ENCODE measurements at regions not wholly inside any gene's neighbourhood (a gene's known extent, or its start where the extent isn't known, plus 50 kb on each side); places are given as distances from the start of the nearest gene placed in this dataset.

GRCh38 chr1:5522531-5523145 is 469.6 kb downstream of the NPHP4 start:
- no peak for DNase-seq (ENCODE audit: low spot score)

DNA sequence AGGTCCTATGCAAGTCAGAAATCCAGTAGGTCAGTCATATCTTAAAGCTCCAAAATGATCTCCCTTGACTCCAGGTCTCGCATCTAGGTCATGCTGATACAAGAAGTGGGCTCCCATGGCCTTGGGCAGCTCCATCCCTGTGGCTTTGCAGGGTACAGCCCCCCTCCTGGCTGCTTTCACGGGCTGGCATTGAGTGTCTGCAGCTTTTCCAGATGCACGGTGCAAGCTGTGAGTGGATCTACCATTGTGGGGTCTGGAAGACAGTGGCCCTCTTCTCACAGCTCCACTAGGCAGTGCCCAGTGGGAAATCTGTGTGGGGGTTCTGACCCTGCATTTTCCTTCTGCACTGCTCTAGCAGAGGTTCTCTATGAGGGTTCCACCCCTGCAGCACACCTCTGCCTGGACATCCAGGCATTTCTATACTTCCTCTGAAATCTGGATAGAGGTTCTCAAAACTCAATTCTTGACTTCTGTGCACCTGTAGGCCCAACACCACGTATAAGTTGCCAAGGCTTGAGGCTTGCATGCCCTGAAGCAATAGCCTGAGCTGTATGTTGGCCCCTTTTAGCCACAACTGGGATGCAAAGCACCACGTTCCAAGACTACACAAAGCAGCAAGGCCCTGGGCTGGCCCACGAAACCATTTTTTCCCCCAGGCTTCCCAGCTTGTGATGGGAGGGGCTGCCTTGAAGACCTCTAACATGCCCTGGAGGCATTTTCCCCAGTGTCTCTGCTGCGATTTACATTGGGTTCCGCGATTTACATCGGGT is 472.7 kb downstream of the NPHP4 start:
- no peak for DNase-seq (ENCODE audit: low spot score)

DNA sequence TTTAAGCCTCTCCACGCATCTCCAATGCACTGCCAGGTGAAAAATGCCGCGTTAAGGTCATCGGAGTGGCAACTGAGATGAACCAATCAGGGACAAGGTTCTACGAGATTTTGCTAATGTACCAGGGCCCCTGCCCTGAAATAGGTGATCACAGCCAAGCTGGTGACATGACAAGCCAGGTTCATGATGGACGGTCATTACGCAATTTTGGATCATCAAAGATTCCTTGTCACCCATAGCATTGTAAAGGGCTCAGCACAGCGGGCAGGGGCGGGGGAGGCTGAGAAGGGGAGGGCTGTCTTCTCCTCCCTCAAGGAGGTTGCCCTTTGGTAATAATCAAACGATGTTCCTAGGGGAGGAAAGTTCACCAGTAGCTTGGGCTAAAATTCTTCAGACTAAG is 475.5 kb downstream of the NPHP4 start:
- no peak for DNase-seq (ENCODE audit: low spot score)

- no peak for DNase-seq (ENCODE audit: low spot score)
These were observed 476.7 kb downstream of the NPHP4 start for GRCh38 chr1:5515501-5515900.

GRCh38 chr1:5514527-5515183 is 477.6 kb downstream of the NPHP4 start:
- DNase-seq (ENCODE audit: low spot score): peak; percentile 20

DNA sequence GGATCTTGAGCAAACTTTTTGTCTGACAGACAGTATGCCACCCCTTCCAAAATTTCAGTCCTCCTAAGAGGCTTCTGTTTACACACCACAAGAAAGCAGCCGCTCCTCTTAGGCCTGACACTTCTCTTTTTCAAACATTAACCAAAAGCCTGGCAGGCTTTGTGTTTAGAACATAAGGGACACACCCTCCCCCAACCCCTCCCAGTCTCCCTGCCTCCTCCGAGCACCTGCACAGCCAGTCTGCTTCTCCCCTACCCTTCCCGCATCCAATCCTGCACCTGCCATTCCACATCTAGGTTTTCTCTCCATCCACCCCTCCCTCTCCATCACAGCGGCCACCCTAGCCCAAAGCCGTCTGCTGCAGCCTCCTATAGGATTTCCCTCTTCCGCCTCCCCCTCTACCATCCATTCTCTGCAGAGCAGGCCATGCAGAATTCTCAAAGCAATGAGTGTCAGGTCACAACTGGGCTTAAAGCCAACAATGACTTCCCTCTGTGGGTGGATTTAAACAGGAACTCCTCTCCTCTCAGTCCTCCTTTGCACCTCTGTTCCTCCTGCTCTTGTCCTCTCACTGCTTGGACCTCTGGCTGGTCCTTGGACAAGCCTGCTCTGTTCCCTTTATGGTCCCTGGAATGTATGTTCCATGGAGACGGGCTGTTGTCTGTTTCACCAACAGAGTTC is 478.2 kb downstream of the NPHP4 start:
- no peak for DNase-seq (ENCODE audit: low spot score)

DNA sequence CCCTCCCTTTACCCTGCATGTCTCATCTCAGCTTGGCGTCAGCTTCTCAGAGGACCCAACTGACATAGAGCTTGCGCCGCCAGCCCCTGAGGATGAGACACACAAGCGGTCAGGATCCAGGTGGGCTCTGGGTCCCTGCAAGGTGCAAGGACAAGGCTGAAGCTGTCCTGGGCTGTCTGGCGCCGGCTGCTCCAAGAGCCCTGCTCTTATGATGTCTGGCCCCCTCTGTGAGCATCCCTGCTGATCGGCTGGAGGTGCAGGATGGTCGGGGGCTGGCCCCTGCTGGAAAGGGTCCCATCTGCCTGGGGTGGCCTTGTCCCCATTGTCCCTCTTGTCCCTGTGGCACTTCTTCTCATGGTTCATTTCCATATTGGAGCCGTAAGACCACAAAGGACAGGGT is 479.0 kb downstream of the NPHP4 start:
- DNase-seq (ENCODE audit: low spot score): no peak

DNA sequence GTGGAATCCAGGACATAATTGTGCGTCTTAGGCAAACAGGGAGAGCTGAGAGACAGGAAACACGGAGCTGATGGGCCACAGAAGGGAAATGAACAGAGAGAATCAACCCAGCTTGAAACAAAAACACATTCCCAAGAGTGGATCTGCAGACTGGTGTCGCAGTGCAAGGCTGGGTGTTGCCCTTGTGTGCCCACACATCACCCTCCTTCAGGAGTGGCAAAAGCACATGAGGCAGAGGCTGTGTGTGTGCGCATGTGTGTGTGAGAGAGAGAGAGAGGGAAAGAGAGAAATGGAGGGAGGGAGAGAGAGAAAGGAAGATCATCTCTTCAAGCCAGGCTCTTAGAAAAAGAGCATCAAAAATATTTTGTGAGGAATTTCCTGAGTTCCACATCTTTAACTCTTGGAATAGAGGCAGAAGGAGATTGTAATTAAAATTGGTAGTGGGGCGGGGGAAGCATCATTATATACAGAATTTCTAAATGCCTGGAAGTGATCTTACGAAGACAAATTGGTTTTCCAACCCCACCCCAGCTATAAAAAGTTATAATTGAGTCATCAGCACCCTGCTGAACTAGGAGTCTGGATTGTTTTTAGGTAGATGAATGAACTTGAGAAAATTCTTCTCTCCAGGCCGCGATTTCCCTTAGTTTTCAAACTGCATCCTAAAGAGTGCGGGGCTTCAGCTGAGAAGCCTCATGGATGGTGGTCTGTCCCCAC is 480.7 kb downstream of the NPHP4 start:
- no peak for DNase-seq (ENCODE audit: low spot score)

DNA sequence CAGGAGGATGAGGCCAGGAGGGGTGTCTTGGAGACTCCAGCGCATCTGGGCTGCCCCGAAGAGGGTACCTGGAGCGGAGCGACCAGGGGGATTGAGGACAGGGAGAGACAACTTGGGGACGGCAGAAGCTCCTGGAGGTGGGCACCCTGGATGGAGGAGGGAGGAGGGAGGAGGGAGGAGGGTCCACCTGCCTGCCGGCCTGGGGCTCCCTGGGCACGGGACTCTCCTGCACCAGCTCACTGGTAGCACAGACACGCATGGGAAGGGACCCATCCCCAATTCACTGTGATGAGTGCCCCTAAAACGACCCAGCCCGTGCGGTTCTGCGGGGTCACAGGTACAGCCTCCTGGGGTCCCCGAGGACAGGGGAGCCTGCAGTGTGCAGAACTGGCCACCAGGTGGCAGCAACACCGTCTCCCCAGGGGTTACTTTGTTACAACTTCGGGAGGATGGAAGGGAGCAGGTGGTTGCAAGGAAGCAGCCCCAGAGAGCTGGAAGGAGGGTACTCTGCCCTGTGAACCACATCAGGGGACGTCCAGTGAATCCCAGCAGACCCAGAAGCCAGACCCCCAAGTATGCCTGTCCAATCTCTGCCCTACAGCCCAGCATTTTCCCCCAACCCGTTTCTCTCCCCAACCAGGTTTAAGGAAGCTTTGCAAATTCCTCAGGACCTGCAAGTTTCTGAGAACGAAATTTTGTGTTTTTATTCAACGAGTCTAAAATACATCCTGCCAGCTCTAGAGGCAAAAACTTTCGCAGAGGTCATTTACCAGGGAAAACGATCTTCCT is 482.4 kb downstream of the NPHP4 start:
- peak; percentile 19 for DNase-seq (ENCODE audit: low spot score)

DNA sequence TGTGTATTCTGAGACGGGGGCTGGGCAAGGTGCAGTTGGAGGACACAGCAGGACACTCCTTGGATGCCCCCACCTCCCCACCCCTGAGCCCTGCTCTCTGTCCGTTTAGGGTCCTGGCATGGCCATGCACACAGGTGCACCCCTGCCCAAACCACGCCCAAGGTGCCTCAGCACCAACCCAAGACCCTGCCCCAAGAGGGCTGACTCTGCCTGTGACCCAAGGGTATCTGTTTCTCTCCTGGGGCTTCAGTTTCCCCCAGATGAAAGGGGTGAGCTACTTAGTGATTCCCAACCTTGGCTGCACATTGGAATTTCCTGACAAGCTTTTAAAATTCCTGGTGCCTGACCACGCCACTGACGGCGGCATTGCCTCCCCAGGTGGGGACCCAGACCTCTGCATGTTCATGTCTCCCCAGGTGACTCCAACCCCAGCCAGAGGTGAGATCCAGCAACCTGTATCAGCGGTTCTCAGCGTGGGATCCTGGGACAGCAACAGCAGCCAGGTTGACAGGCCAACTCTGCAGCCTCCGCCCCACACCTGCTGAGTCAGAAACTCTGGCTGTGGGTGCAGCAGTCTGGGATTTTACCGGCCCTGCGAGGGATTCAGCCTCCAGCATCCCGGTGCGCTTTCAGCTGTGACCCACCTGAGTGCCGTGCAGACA is 483.4 kb downstream of the NPHP4 start:
- no peak for DNase-seq (ENCODE audit: low spot score)

DNA sequence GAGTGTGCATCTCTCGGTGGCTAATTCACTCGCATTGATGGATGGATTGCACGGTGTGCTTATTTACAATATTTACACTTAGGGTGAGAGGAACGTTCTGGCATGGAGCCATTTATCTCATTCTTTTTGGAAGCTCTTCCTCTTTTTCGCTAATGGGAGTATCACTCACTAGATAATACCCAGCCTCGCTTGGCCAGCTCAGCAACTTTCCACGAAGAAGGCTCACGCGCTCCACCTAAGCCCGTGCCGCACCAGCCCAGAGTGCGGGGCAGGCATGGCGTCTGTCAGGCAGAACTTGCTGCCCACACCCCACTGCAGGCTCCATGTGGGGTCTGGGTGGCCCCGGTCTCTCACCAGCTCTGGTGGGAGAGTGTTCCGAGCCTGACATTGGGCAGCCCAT is 484.9 kb downstream of the NPHP4 start:
- DNase-seq (ENCODE audit: low spot score): no peak

DNA sequence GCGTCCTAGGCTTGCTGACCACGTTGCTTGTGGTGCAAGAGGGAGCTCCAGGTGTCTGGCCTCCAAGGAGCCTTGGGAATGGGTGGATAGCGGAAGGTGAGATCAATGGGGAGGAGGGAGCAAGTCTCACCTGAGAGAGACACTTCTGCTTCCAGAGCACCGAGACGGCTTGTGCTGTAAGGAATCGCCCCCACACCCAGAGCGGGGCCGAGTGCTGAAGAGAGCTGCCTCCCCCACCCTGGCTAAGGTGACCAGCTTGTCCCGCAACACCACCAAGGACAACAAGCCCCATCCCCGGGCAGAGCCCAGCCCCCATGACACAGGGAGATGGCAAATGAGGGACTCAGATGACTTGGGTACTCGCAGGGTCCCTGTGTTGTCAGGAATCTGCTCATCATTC is 485.6 kb downstream of the NPHP4 start:
- no peak for DNase-seq (ENCODE audit: low spot score)

GRCh38 chr1:5505944-5506343 is 486.3 kb downstream of the NPHP4 start:
- DNase-seq (ENCODE audit: low spot score): no peak

- DNase-seq (ENCODE audit: low spot score): no peak
These were observed 487.9 kb downstream of the NPHP4 start for GRCh38 chr1:5504364-5504740.

GRCh38 chr1:5503556-5504363 is 488.5 kb downstream of the NPHP4 start:
- no peak for DNase-seq (ENCODE audit: low spot score)

DNA sequence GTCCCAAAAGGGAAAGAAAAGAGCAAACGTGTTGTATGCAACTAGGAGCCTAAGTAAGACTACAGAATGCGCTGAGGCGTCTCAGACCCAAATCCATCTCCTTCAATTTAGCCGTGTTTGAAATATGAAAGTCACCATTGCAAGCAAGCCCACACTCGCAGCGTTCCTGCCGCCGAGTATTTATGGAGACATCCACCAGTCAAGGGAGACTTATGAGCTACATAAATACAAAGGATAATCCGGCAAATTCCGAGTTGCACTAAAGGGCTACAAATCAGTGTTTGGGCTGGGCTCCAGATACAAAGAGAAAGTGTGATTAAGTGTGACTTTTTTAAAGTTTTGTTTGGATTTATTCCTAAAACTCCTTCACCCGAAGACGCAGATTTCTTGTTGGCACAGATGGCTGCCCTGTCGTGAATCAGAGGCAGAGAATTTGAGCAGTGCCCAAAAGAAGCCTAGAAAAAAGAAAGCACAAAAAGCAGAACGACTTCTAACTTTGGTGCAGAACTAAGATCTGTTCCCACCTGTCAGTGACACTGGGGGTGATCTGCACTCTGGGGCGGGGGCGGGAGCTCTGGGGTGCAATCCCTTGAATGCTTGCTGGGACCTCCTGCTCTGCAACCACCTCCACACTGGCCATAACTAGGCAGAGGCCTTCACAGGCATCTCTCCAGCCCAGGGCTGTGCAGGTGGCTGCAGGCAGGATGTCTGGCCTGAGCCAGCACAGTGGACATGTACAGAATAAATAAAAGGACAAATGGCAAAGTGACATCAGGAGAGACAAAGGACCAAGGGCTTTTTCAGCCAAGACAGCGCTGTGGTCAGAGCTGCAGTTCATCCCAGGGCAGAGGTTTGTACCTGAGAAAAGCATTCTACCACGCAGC is 489.7 kb downstream of the NPHP4 start:
- DNase-seq (ENCODE audit: low spot score): no peak

- no peak for DNase-seq (ENCODE audit: low spot score)
These were observed 490.9 kb downstream of the NPHP4 start for GRCh38 chr1:5501206-5501930.

DNA sequence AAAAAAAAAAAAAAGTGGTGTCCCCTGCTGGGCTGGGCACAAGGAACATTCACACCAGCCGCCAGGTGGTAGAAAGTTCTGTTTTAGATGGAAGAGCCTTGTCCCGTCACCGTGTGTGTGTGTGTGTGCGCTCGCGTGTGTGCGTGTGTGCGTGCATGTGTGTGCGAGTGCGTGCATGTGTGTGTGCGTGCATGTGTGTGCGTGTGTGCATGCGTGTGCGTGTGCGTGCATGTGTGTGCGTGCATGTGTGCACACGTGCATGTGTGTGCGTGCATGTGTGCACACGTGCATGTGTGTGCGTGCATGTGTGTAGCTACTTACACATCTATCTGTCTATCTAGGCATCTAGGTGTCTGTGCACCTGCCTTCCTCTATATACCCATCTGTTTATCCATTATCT is 491.7 kb downstream of the NPHP4 start:
- no peak for DNase-seq (ENCODE audit: low spot score)

Measured in pons (tissue), 1 donor.